SK-N-SH (cell line): ENCODE measurements at regions not wholly inside any gene's neighbourhood (a gene's known extent, or its start where the extent isn't known, plus 50 kb on each side); places are given as distances from the start of the nearest gene placed in this dataset.

Experiments used
- CTCF ChIA-PET: fragments of 300-600, 350-600 bp; formaldehyde crosslinking; extraction: SDS; loops from one replicate; lab custom pipeline; 2021; lab: Yijun Ruan, JAX
- POLR2A ChIA-PET: fragments of 350-600 bp; sonication (Branson Sonifier 250); formaldehyde crosslinking; extraction: SDS; loops from one replicate; lab custom pipeline; 2020; ENCODE audit warnings: antibody characterized with exemption, inconsistent platforms; lab: Yijun Ruan, JAX
- DNase-seq: peaks from one replicate; pipeline ENCODE4 v3.0.0; 2012
- H2AFZ ChIP-seq: fragments of 200-600 bp; sonication (generic); 2 replicates; pipeline ENCODE4 v1.8.1; 2016; ENCODE audit warnings: antibody characterized with exemption, mild to moderate bottlenecking, low read depth
- H3F3A ChIP-seq: fragments of 200-600 bp; sonication (generic); replicated peaks from 2 replicates; pipeline ENCODE3; 2016; ENCODE audit warnings: antibody characterized with exemption, mild to moderate bottlenecking; ENCODE audit not compliant: insufficient read depth
- H3K27ac ChIP-seq, 2 experiments: fragments of 200-500 bp in 1 of 2; fragments of 200-600 bp in 1 of 2; sonication (Bioruptor generic) in 1 of 2; sonication (generic), shearing (Covaris generic) in 1 of 2; 2 replicates each; pipeline versions ENCODE4 v1.5.1 to v1.6.1; 2014 to 2016; ENCODE audit warnings: low read depth in 2 of 2, inconsistent platforms in 1 of 2, low read length in 1 of 2, mild to moderate bottlenecking in 1 of 2, mixed read lengths in 1 of 2
- H3K27me3 ChIP-seq: fragments of 200-600 bp; sonication (generic), shearing (Covaris generic); 2 replicates; pipeline ENCODE4 v1.6.1; 2016; ENCODE audit warnings: mixed run types; ENCODE audit not compliant: insufficient read depth
- H3K36me3 ChIP-seq, 2 experiments: fragments of 200-500 bp in 1 of 2; fragments of 200-600 bp in 1 of 2; sonication (Bioruptor generic) in 1 of 2; sonication (generic) in 1 of 2; replicated peaks in 1 of 2; 2 replicates each; pipeline versions ENCODE3 to v1.5.1; 2014 to 2016; ENCODE audit warnings: low read length in 1 of 2, mild to moderate bottlenecking in 1 of 2; ENCODE audit not compliant: insufficient read depth in 2 of 2, control insufficient read depth in 1 of 2
- H3K4me1 ChIP-seq, 2 experiments: fragments of 200-500 bp in 1 of 2; fragments of 200-600 bp in 1 of 2; sonication (Bioruptor generic) in 1 of 2; sonication (generic), shearing (Covaris generic) in 1 of 2; 2 replicates each; pipeline versions ENCODE4 v1.5.1 to v1.6.1; 2014 to 2016; ENCODE audit warnings: low read depth in 1 of 2, low read length in 1 of 2, mixed run types in 1 of 2; ENCODE audit not compliant: insufficient read depth in 2 of 2, control insufficient read depth in 1 of 2
- H3K4me2 ChIP-seq: fragments of 200-600 bp; sonication (generic), shearing (Covaris generic); 2 replicates; pipeline ENCODE4 v1.6.1; 2017; ENCODE audit warnings: mixed run types
- H3K4me3 ChIP-seq, 2 experiments: fragments of 200-500 bp in 1 of 2; fragments of 200-600 bp in 1 of 2; sonication (Bioruptor generic) in 1 of 2; sonication (generic), shearing (Covaris generic) in 1 of 2; 2 replicates each; pipeline versions ENCODE4 v1.5.1 to v1.8.1; 2014 to 2016; ENCODE audit warnings: low read depth in 2 of 2, inconsistent platforms in 1 of 2, low read length in 1 of 2, mild to moderate bottlenecking in 1 of 2, mixed read lengths in 1 of 2, moderate library complexity in 1 of 2
- H3K79me2 ChIP-seq: fragments of 200-600 bp; sonication (generic); 2 replicates; pipeline ENCODE4 v1.8.1; 2017; ENCODE audit warnings: mild to moderate bottlenecking; ENCODE audit not compliant: insufficient read depth
- H3K9ac ChIP-seq: fragments of 200-600 bp; sonication (generic); 2 replicates; pipeline ENCODE4 v1.6.1; 2017; ENCODE audit warnings: mixed run types
- H3K9me2 ChIP-seq: fragments of 200-600 bp; sonication (generic); 2 replicates; pipeline ENCODE4 v1.6.1; 2017; ENCODE audit warnings: mixed run types
- H3K9me3 ChIP-seq: fragments of 200-600 bp; sonication (generic); 2 replicates; pipeline ENCODE4 v1.6.1; 2017; ENCODE audit warnings: mixed run types, mild to moderate bottlenecking, moderate library complexity
- H4K20me1 ChIP-seq: fragments of 200-600 bp; sonication (generic); 2 replicates; pipeline ENCODE4 v1.6.1; 2017; ENCODE audit warnings: mild to moderate bottlenecking, mixed run types; ENCODE audit not compliant: insufficient read depth
- CHD2 ChIP-seq: fragments of 150-350 bp; IDR thresholded peaks from 2 replicates; pipeline ENCODE4 v1.6.1; 2018; ENCODE audit warnings: low read length; ENCODE audit not compliant: partially characterized antibody
- ELF1 ChIP-seq: IDR thresholded peaks from 2 replicates; pipeline ENCODE4 v1.4.0; 2012
- EZH2phosphoT487 ChIP-seq: fragments of 200-600 bp; sonication (generic); IDR thresholded peaks from 2 replicates; pipeline ENCODE4 v1.6.1; 2017; ENCODE audit warnings: low read depth, mixed run types, mild to moderate bottlenecking, antibody characterized with exemption, moderate library complexity, borderline replicate concordance
- FOSL2 ChIP-seq: IDR thresholded peaks from 2 replicates; pipeline ENCODE4 v1.4.0; 2012; ENCODE audit warnings: low read depth, mild to moderate bottlenecking, moderate library complexity, borderline replicate concordance
- FOXM1 ChIP-seq: IDR thresholded peaks from 2 replicates; pipeline ENCODE4 v1.4.0; 2012; ENCODE audit warnings: low read depth, mild to moderate bottlenecking
- POLR2AphosphoS5 ChIP-seq: IDR thresholded peaks from 2 replicates; pipeline ENCODE4 v1.6.1; 2012; ENCODE audit warnings: low read depth, low read length
- SIN3A ChIP-seq: IDR thresholded peaks from 2 replicates; pipeline ENCODE4 v1.6.1; 2012; ENCODE audit warnings: low read depth, mild to moderate bottlenecking, low read length, moderate library complexity, borderline replicate concordance
- SMC3 ChIP-seq: IDR thresholded peaks from 2 replicates; pipeline ENCODE4 v1.6.1; 2012; ENCODE audit warnings: low read depth, low read length, improper control_type of control experiment
- TAF1 ChIP-seq: IDR thresholded peaks from 2 replicates; pipeline ENCODE4 v1.6.1; 2012; ENCODE audit warnings: low read depth, mild to moderate bottlenecking, low read length, moderate library complexity, borderline replicate concordance
- TEAD4 ChIP-seq: IDR thresholded peaks from 2 replicates; pipeline ENCODE4 v1.4.0; 2012; ENCODE audit warnings: mild to moderate bottlenecking, borderline replicate concordance; ENCODE audit not compliant: insufficient read depth
- WGBS: methylation state at CpG from one replicate; pipeline ENCODE4 v1.1.6; 2017; ENCODE audit warnings: low lambda C conversion rate; 5-methylcytosine and 5-hydroxymethylcytosine counted together
- TF ChIP-seq, protein P1 (sequence below): IDR thresholded peaks from 2 replicates; pipeline ENCODE4 v1.6.1; 2012; ENCODE audit warnings: mild to moderate bottlenecking, low read depth, low read length, moderate library complexity
- TF ChIP-seq, protein P2 (sequence below): fragments of 200-600 bp; sonication (generic); IDR thresholded peaks from 2 replicates; pipeline ENCODE4 v1.6.1; 2017; ENCODE audit warnings: antibody characterized with exemption, mild to moderate bottlenecking, moderate library complexity
- TF ChIP-seq, protein P3 (sequence below): IDR thresholded peaks from 2 replicates; pipeline ENCODE4 v1.4.0; 2012; ENCODE audit warnings: low read depth, borderline replicate concordance
- TF ChIP-seq, protein P4 (sequence below): fragments of 150-350 bp; IDR thresholded peaks from 2 replicates; pipeline ENCODE4 v1.6.1; 2016; ENCODE audit warnings: mild to moderate bottlenecking, low read depth, low read length
- TF ChIP-seq, protein P5 (sequence below): fragments of 150-350 bp; IDR thresholded peaks from 2 replicates; pipeline ENCODE4 v1.6.1; 2017; ENCODE audit warnings: antibody characterized with exemption, low read length, low read depth, borderline replicate concordance

DNA sequence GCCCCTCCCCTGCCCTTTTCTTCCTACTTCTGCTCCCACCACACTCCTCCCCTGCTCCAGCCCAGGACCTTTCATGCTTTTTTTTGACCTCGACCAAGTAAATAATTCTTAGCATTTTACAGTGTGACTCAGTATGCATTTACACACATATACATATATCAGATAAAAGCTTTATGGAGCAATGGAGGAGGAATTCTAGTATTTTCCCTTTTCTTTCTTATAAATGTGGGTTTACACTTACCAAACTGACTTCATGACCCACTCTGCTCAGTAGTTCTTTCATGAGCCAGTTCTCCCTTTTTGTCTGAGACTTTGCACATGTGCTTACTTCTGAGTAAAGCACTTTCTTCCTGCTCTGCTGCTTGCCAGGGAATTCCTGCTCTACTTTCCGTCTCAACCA lies 111.8 kb upstream of the H2AZ1 start (continued):
- TF ChIP-seq, protein P1, sequence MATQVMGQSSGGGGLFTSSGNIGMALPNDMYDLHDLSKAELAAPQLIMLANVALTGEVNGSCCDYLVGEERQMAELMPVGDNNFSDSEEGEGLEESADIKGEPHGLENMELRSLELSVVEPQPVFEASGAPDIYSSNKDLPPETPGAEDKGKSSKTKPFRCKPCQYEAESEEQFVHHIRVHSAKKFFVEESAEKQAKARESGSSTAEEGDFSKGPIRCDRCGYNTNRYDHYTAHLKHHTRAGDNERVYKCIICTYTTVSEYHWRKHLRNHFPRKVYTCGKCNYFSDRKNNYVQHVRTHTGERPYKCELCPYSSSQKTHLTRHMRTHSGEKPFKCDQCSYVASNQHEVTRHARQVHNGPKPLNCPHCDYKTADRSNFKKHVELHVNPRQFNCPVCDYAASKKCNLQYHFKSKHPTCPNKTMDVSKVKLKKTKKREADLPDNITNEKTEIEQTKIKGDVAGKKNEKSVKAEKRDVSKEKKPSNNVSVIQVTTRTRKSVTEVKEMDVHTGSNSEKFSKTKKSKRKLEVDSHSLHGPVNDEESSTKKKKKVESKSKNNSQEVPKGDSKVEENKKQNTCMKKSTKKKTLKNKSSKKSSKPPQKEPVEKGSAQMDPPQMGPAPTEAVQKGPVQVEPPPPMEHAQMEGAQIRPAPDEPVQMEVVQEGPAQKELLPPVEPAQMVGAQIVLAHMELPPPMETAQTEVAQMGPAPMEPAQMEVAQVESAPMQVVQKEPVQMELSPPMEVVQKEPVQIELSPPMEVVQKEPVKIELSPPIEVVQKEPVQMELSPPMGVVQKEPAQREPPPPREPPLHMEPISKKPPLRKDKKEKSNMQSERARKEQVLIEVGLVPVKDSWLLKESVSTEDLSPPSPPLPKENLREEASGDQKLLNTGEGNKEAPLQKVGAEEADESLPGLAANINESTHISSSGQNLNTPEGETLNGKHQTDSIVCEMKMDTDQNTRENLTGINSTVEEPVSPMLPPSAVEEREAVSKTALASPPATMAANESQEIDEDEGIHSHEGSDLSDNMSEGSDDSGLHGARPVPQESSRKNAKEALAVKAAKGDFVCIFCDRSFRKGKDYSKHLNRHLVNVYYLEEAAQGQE, result no peak
- TF ChIP-seq TEAD4, result no peak
- TF ChIP-seq, protein P2, sequence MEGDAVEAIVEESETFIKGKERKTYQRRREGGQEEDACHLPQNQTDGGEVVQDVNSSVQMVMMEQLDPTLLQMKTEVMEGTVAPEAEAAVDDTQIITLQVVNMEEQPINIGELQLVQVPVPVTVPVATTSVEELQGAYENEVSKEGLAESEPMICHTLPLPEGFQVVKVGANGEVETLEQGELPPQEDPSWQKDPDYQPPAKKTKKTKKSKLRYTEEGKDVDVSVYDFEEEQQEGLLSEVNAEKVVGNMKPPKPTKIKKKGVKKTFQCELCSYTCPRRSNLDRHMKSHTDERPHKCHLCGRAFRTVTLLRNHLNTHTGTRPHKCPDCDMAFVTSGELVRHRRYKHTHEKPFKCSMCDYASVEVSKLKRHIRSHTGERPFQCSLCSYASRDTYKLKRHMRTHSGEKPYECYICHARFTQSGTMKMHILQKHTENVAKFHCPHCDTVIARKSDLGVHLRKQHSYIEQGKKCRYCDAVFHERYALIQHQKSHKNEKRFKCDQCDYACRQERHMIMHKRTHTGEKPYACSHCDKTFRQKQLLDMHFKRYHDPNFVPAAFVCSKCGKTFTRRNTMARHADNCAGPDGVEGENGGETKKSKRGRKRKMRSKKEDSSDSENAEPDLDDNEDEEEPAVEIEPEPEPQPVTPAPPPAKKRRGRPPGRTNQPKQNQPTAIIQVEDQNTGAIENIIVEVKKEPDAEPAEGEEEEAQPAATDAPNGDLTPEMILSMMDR, result no peak
- TF ChIP-seq TAF1, result no peak
- TF ChIP-seq, protein P3, sequence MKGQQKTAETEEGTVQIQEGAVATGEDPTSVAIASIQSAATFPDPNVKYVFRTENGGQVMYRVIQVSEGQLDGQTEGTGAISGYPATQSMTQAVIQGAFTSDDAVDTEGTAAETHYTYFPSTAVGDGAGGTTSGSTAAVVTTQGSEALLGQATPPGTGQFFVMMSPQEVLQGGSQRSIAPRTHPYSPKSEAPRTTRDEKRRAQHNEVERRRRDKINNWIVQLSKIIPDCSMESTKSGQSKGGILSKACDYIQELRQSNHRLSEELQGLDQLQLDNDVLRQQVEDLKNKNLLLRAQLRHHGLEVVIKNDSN, result no peak
- TF ChIP-seq SMC3, result no peak
- TF ChIP-seq ELF1, result no peak
- TF ChIP-seq, protein P4, sequence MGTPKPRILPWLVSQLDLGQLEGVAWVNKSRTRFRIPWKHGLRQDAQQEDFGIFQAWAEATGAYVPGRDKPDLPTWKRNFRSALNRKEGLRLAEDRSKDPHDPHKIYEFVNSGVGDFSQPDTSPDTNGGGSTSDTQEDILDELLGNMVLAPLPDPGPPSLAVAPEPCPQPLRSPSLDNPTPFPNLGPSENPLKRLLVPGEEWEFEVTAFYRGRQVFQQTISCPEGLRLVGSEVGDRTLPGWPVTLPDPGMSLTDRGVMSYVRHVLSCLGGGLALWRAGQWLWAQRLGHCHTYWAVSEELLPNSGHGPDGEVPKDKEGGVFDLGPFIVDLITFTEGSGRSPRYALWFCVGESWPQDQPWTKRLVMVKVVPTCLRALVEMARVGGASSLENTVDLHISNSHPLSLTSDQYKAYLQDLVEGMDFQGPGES, result no peak

DNA sequence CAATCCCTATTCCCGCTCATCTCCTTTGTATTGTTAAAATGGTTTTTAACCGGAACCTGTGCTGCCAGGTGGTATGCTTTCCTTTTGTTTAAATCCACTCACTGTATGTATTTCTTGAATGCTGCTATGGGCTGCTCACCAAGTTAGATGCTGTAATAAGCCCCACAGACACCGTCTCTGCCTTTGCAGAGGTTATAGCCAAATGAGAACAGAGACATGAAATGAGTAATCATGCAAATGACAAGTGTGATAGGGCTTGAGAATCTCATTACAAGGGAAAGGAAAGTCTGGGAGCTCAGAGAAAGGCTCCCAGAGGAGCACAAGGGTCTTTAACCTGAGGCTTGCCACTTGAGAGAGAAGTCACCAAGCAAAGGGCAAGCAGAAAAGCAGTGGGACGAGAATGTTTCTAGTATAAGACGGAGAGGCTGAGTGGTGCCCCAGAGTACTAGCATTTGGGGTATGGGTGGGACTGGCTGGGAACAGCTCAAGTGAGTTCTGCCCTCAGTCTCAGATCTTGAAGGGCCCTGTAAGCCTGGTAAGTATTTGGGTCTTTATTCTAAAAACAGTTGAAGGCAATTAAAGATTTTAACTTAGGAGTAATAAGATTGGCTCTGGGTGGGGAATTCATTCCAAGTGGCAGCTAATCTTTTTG lies 110.8 kb upstream of the H2AZ1 start:
- H3K9me3 ChIP-seq, result no peaks in the 10 kb centered on the region
- H3K9ac ChIP-seq, result no peak overlapping the region
- no peaks in the 10 kb centered on the region for H3K9me2 ChIP-seq
- H3K79me2 ChIP-seq, result no peaks in the 10 kb centered on the region
- no peaks in the 10 kb centered on the region for H3F3A ChIP-seq
- ChIA-PET CTCF (interaction anchor here (5.0 kb wide), 1 partner anchor 63 kb away, joined by 44 read pairs; no protein-coding TSS in a partner anchor), POLR2A (no interaction called here)
- no peaks in the 10 kb centered on the region for H3K36me3 ChIP-seq
- H3K27ac ChIP-seq, result no peak overlapping the region
- no peak overlapping the region for H2AFZ ChIP-seq
- H3K4me1 ChIP-seq, result peaks cover 0 to 9% of the 10 kb centered on the region in 2 experiments; a peak in 3 of 4 replicates
- H4K20me1 ChIP-seq, result no peaks in the 10 kb centered on the region
- TF ChIP-seq, protein P5, sequence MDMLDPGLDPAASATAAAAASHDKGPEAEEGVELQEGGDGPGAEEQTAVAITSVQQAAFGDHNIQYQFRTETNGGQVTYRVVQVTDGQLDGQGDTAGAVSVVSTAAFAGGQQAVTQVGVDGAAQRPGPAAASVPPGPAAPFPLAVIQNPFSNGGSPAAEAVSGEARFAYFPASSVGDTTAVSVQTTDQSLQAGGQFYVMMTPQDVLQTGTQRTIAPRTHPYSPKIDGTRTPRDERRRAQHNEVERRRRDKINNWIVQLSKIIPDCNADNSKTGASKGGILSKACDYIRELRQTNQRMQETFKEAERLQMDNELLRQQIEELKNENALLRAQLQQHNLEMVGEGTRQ, result no peak
- no peak for TF ChIP-seq TEAD4
- no peak for TF ChIP-seq POLR2AphosphoS5
- no peak for TF ChIP-seq FOSL2
- TF ChIP-seq FOXM1, result no peak
- TF ChIP-seq EZH2phosphoT487, result no peak
- TF ChIP-seq SIN3A, result no peak
- TF ChIP-seq CHD2, result no peak
- no peaks in the 10 kb centered on the region for H3K27me3 ChIP-seq
- no peak overlapping the region for H3K4me2 ChIP-seq
- WGBS, result 94% methylated on average over 5 of the region's 5 CpGs
- H3K4me3 ChIP-seq, result no peak overlapping the region
- no peak for DNase-seq
